Spleen (tissue), 11 donors: ENCODE measurements at regions not wholly inside any gene's neighbourhood (a gene's known extent, or its start where the extent isn't known, plus 50 kb on each side); places are given as distances from the start of the nearest gene placed in this dataset.

Experiments
- DNase-seq: peaks from one replicate; pipeline ENCODE4 v3.0.0-alpha.2; 2020
- H3K27ac ChIP-seq, 8 donors: fragments of 200-600 bp; sonication (generic) in 7 of 8; 1 replicate in 4 of 8; 2 replicates in 4 of 8; pipeline versions ENCODE4 v1.5.0 to v1.8.0; 2016 to 2021; ENCODE audit warnings: inconsistent platforms in 4 of 8, mild to moderate bottlenecking in 4 of 8, moderate library complexity in 1 of 8
- H3K27me3 ChIP-seq, 7 donors: fragments of 200-600 bp; sonication (generic) in 6 of 7; replicated peaks in 1 of 7; 1 replicate in 4 of 7; 2 replicates in 3 of 7; pipeline versions ENCODE4 v1.5.0 to v1.8.0; 2016 to 2021; ENCODE audit warnings: inconsistent platforms in 3 of 7, mild to moderate bottlenecking in 1 of 7
- H3K36me3 ChIP-seq, 6 donors: fragments of 200-600 bp; sonication (generic) in 5 of 6; 1 replicate in 4 of 6; 2 replicates in 2 of 6; pipeline versions ENCODE4 v1.5.0 to v1.8.0; 2016 to 2021; ENCODE audit warnings: inconsistent platforms in 2 of 6
- H3K4me1 ChIP-seq, 6 donors: fragments of 200-600 bp; sonication (generic) in 5 of 6; 1 replicate in 3 of 6; 2 replicates in 3 of 6; pipeline versions ENCODE4 v1.5.0 to v1.8.0; 2016 to 2021; ENCODE audit warnings: inconsistent platforms in 3 of 6
- H3K4me3 ChIP-seq, 8 donors: fragments of 200-600 bp; sonication (generic) in 7 of 8; 1 replicate in 4 of 8; 2 replicates in 4 of 8; pipeline versions ENCODE4 v1.5.0 to v1.8.0; 2016 to 2021; ENCODE audit warnings: inconsistent platforms in 4 of 8, mild to moderate bottlenecking in 4 of 8, moderate library complexity in 2 of 8
- H3K9me3 ChIP-seq, 8 donors: fragments of 200-600 bp; sonication (generic) in 7 of 8; 1 replicate in 4 of 8; 2 replicates in 4 of 8; pipeline versions ENCODE4 v1.5.0 to v1.8.0; 2016 to 2021; ENCODE audit warnings: inconsistent platforms in 4 of 8
- CTCF ChIP-seq, 11 experiments: fragments of 200-600 bp in 7 of 11; fragments of 450-650 bp in 4 of 11; sonication (generic) in 4 of 11; IDR thresholded peaks in 8 of 11; conservative IDR thresholded peaks in 3 of 11; 1 replicate in 7 of 11; 2 replicates in 4 of 11; pipeline versions ENCODE4 v1.4.0 to v1.8.0; 2016 to 2021; ENCODE audit warnings: antibody characterized with exemption in 11 of 11, inconsistent platforms in 4 of 11, mild to moderate bottlenecking in 1 of 11
- POLR2A ChIP-seq, 3 donors: fragments of 450-650 bp; IDR thresholded peaks; one replicate each; pipeline ENCODE4 v1.5.1; 2017; ENCODE audit warnings: antibody characterized with exemption in 3 of 3, mild to moderate bottlenecking in 1 of 3
- POLR2AphosphoS5 ChIP-seq, 3 donors: sonication (generic); formaldehyde crosslinking; IDR thresholded peaks; one replicate each; pipeline ENCODE4 v1.5.1; 2017; ENCODE audit warnings: antibody characterized with exemption in 3 of 3
- WGBS, 5 donors: extraction: QIAGEN DNeasy Blood & Tissue Kit in 3 of 5; methylation state at CpG; one replicate each; pipeline versions ENCODE4 v1.1.5 to v1.1.7; 2013 to 2018; 5-methylcytosine and 5-hydroxymethylcytosine counted together
- intact Hi-C: fragments of 100-400 bp; cut with DNase I; formaldehyde crosslinking; loops from one replicate; pipeline ENCODE4 v1.15.0; 2023; ENCODE audit warnings: low total_unique reads
- donor health status: healthy with polysubstance abuse.
- donor health status: DM: no; HTN: no; CAD: no; lungs with moderate emphysema.
- donor health status: DM: no; HTN: no; CAD: no.
- donor health status: Bipolar disorder and iron deficiency.
- donor health status: healthy.
- donor health status: DM: no; HTN: no; CAD: no.
- donor health status: DM: yes; HTN: yes; CAD: no.

GRCh38 chr13:83272076-83272475, 610.2 kb downstream of the SLITRK1 start:
- H3K36me3 ChIP-seq = no peaks in the 10 kb centered on the region
- intact Hi-C loops = no loop called here
- peaks cover 0 to 6% (median 0%) of the 10 kb centered on the region in 8 donors for H3K9me3 ChIP-seq
- no peak overlapping the region for H3K27ac ChIP-seq
- DNase-seq = no peak
- TF ChIP-seq POLR2A (IDR thresholded peaks at IDR 0.05) = no peak
- TF ChIP-seq CTCF (IDR thresholded peaks at IDR 0.05 in 8 of 11, conservative IDR thresholded peaks at IDR 0.05 in 3 of 11) = no peak
- TF ChIP-seq POLR2AphosphoS5 (IDR thresholded peaks at IDR 0.05) = no peak
- no peaks in the 10 kb centered on the region for H3K27me3 ChIP-seq
- H3K4me1 ChIP-seq = no peaks in the 10 kb centered on the region
- H3K4me3 ChIP-seq = no peak overlapping the region
- 67 to 86% (median 78%) methylated on average over 1 of the region's 1 CpG for WGBS, 5 donors

- H3K27ac ChIP-seq = no peak overlapping the region
- peaks cover 0 to 13% (median 4%) of the 10 kb centered on the region in 8 donors for H3K9me3 ChIP-seq
- DNase-seq = no peak
- intact Hi-C loops = no loop called here
- no peaks in the 10 kb centered on the region for H3K36me3 ChIP-seq
- no peak overlapping the region for H3K4me3 ChIP-seq
- WGBS, 5 donors = 62 to 84% (median 71%) methylated on average over 5 of the region's 5 CpGs
- TF ChIP-seq POLR2AphosphoS5 (IDR thresholded peaks at IDR 0.05) (no peak), CTCF (IDR thresholded peaks at IDR 0.05 in 8 of 11, conservative IDR thresholded peaks at IDR 0.05 in 3 of 11) (no peak), POLR2A (IDR thresholded peaks at IDR 0.05) (no peak)
- no peaks in the 10 kb centered on the region for H3K27me3 ChIP-seq
- no peaks in the 10 kb centered on the region for H3K4me1 ChIP-seq
Observed at GRCh38 chr13:83265279-83265678, 617.0 kb downstream of the SLITRK1 start.

GRCh38 chr13:83248751-83249150, 633.5 kb downstream of the SLITRK1 start:
- no peaks in the 10 kb centered on the region for H3K36me3 ChIP-seq
- 77 to 92% (median 85%) methylated on average over 6 of the region's 6 CpGs for WGBS, 5 donors
- no peaks in the 10 kb centered on the region for H3K4me1 ChIP-seq
- no peak overlapping the region for H3K4me3 ChIP-seq
- H3K27ac ChIP-seq = no peak overlapping the region
- H3K9me3 ChIP-seq = peaks cover 0 to 47% (median 12%) of the 10 kb centered on the region in 8 donors
- intact Hi-C loops = no loop called here
- TF ChIP-seq POLR2A (IDR thresholded peaks at IDR 0.05) (no peak), CTCF (IDR thresholded peaks at IDR 0.05 in 8 of 11, conservative IDR thresholded peaks at IDR 0.05 in 3 of 11) (no peak), POLR2AphosphoS5 (IDR thresholded peaks at IDR 0.05) (no peak)
- DNase-seq = no peak
- no peaks in the 10 kb centered on the region for H3K27me3 ChIP-seq

- WGBS, 5 donors = 76 to 98% (median 84%) methylated on average over 1 of the region's 1 CpG
- no peak for TF ChIP-seq POLR2A (IDR thresholded peaks at IDR 0.05)
- TF ChIP-seq POLR2AphosphoS5 (IDR thresholded peaks at IDR 0.05) = no peak
- no peak for TF ChIP-seq CTCF (IDR thresholded peaks at IDR 0.05 in 8 of 11, conservative IDR thresholded peaks at IDR 0.05 in 3 of 11)
- no peak for DNase-seq
- Histone ChIP-seq H3K36me3 (no peaks in the 10 kb centered on the region), H3K4me1 (no peaks in the 10 kb centered on the region), H3K27ac (no peak overlapping the region), H3K9me3 (peaks cover 0 to 5% (median 0%) of the 10 kb centered on the region in 8 donors), H3K27me3 (no peaks in the 10 kb centered on the region), H3K4me3 (no peak overlapping the region)
- intact Hi-C loops = no loop called here
Observed at GRCh38 chr13:83232626-83233025, 649.6 kb downstream of the SLITRK1 start.
